ENCODE measurements at regions not wholly inside any gene's neighbourhood (a gene's known extent, or its start where the extent isn't known, plus 50 kb on each side); places are given as distances from the start of the nearest gene placed in this dataset.

- no peak for DNase-seq
- Histone ChIP-seq H3K4me1 (no peaks in the 10 kb centered on the region), H3K27ac (no peak overlapping the region), H3K27me3 (no peaks in the 10 kb centered on the region), H3K9me3 (replicated peaks) (no peaks in the 10 kb centered on the region), H3K36me3 (no peaks in the 10 kb centered on the region), H3K4me3 (no peak overlapping the region)
Measured at GRCh38 chr16:17633181-17633951, 162.6 kb upstream of the XYLT1 start.

- Histone ChIP-seq H3K36me3 (no peaks in the 10 kb centered on the region), H3K9me3 (replicated peaks) (no peaks in the 10 kb centered on the region), H3K4me3 (no peak overlapping the region), H3K27me3 (no peaks in the 10 kb centered on the region), H3K27ac (no peak overlapping the region), H3K4me1 (no peaks in the 10 kb centered on the region)
- DNase-seq: no peak
Measured at GRCh38 chr16:17632667-17633066, 161.9 kb upstream of the XYLT1 start.

GRCh38 chr16:17629936-17630335 lies 159.2 kb upstream of the XYLT1 start:
- DNase-seq: no peak
- no peak overlapping the region for H3K27ac ChIP-seq
- no peaks in the 10 kb centered on the region for H3K36me3 ChIP-seq
- H3K9me3 ChIP-seq (replicated peaks): no peaks in the 10 kb centered on the region
- no peaks in the 10 kb centered on the region for H3K4me1 ChIP-seq
- H3K4me3 ChIP-seq: no peak overlapping the region
- no peaks in the 10 kb centered on the region for H3K27me3 ChIP-seq

- H3K36me3 ChIP-seq: no peaks in the 10 kb centered on the region
- H3K4me3 ChIP-seq: no peak overlapping the region
- no peak overlapping the region for H3K27ac ChIP-seq
- H3K4me1 ChIP-seq: no peaks in the 10 kb centered on the region
- H3K27me3 ChIP-seq: no peaks in the 10 kb centered on the region
- no peak for DNase-seq
- no peaks in the 10 kb centered on the region for H3K9me3 ChIP-seq (replicated peaks)
Measured at GRCh38 chr16:17628983-17629382, 158.2 kb upstream of the XYLT1 start.

- no peaks in the 10 kb centered on the region for H3K9me3 ChIP-seq (replicated peaks)
- no peak for DNase-seq
- H3K4me1 ChIP-seq: no peaks in the 10 kb centered on the region
- H3K4me3 ChIP-seq: no peak overlapping the region
- no peak overlapping the region for H3K27ac ChIP-seq
- no peaks in the 10 kb centered on the region; the same call in 1 of the 2 replicates for H3K27me3 ChIP-seq
- no peaks in the 10 kb centered on the region for H3K36me3 ChIP-seq
Measured at GRCh38 chr16:17622366-17622765, 151.6 kb upstream of the XYLT1 start.

GRCh38 chr16:17619261-17619660 lies 148.5 kb upstream of the XYLT1 start:
- Histone ChIP-seq H3K4me1 (no peaks in the 10 kb centered on the region), H3K27me3 (no peaks in the 10 kb centered on the region; the same call in 1 of the 2 replicates), H3K4me3 (no peak overlapping the region), H3K9me3 (replicated peaks) (no peaks in the 10 kb centered on the region), H3K27ac (no peak overlapping the region), H3K36me3 (no peaks in the 10 kb centered on the region)
- DNase-seq: no peak

GRCh38 chr16:17617021-17617552 lies 146.3 kb upstream of the XYLT1 start:
- no peaks in the 10 kb centered on the region for H3K36me3 ChIP-seq
- no peak overlapping the region for H3K27ac ChIP-seq
- DNase-seq: no peak
- no peaks in the 10 kb centered on the region; the same call in 1 of the 2 replicates for H3K27me3 ChIP-seq
- H3K4me3 ChIP-seq: no peak overlapping the region
- no peaks in the 10 kb centered on the region for H3K4me1 ChIP-seq
- no peaks in the 10 kb centered on the region for H3K9me3 ChIP-seq (replicated peaks)

- no peaks in the 10 kb centered on the region for H3K9me3 ChIP-seq (replicated peaks)
- H3K4me1 ChIP-seq: no peaks in the 10 kb centered on the region
- no peak overlapping the region for H3K27ac ChIP-seq
Measured at GRCh38 chr16:17612336-17612735, 141.6 kb upstream of the XYLT1 start.

GRCh38 chr16:17607609-17608008 lies 136.8 kb upstream of the XYLT1 start:
- Histone ChIP-seq H3K27me3 (peaks cover 3% of the 10 kb centered on the region; the same call in 1 of the 2 replicates), H3K36me3 (no peaks in the 10 kb centered on the region), H3K4me3 (no peak overlapping the region), H3K27ac (no peak overlapping the region), H3K4me1 (no peaks in the 10 kb centered on the region), H3K9me3 (replicated peaks) (no peaks in the 10 kb centered on the region)
- DNase-seq: no peak

More at GRCh38 chr16:17612336-17612735, 141.6 kb upstream of the XYLT1 start:
- no peak for DNase-seq
- Histone ChIP-seq H3K27me3 (peaks cover 3% of the 10 kb centered on the region; the same call in 1 of the 2 replicates), H3K36me3 (no peaks in the 10 kb centered on the region), H3K4me3 (no peak overlapping the region)

- no peak overlapping the region for H3K27ac ChIP-seq
- H3K4me3 ChIP-seq: no peak overlapping the region
- no peak for DNase-seq
- no peaks in the 10 kb centered on the region for H3K9me3 ChIP-seq (replicated peaks)
- H3K36me3 ChIP-seq: no peaks in the 10 kb centered on the region
- H3K4me1 ChIP-seq: no peaks in the 10 kb centered on the region
- H3K27me3 ChIP-seq: peaks cover 3% of the 10 kb centered on the region; the same call in 1 of the 2 replicates
Measured at GRCh38 chr16:17607075-17607509, 136.3 kb upstream of the XYLT1 start.

GRCh38 chr16:17606460-17606859 lies 135.7 kb upstream of the XYLT1 start:
- H3K4me1 ChIP-seq: no peaks in the 10 kb centered on the region
- no peaks in the 10 kb centered on the region for H3K9me3 ChIP-seq (replicated peaks)
- no peak overlapping the region for H3K4me3 ChIP-seq
- no peak for DNase-seq
- H3K27me3 ChIP-seq: peaks cover 3% of the 10 kb centered on the region; the same call in 1 of the 2 replicates
- no peaks in the 10 kb centered on the region for H3K36me3 ChIP-seq
- H3K27ac ChIP-seq: no peak overlapping the region

- H3K4me1 ChIP-seq: no peaks in the 10 kb centered on the region
- peaks cover 3% of the 10 kb centered on the region; the same call in 1 of the 2 replicates for H3K27me3 ChIP-seq
- no peak for DNase-seq
- no peak overlapping the region for H3K4me3 ChIP-seq
- H3K9me3 ChIP-seq (replicated peaks): no peaks in the 10 kb centered on the region
- H3K27ac ChIP-seq: no peak overlapping the region
- no peaks in the 10 kb centered on the region for H3K36me3 ChIP-seq
Measured at GRCh38 chr16:17605784-17606183, 135.0 kb upstream of the XYLT1 start.

- Histone ChIP-seq H3K27me3 (no peaks in the 10 kb centered on the region), H3K27ac (no peak overlapping the region), H3K36me3 (no peaks in the 10 kb centered on the region), H3K4me3 (no peak overlapping the region), H3K9me3 (replicated peaks) (no peaks in the 10 kb centered on the region), H3K4me1 (no peaks in the 10 kb centered on the region)
- no peak for DNase-seq
Measured at GRCh38 chr16:17603626-17604025, 132.9 kb upstream of the XYLT1 start.

GRCh38 chr16:17602678-17603077 lies 131.9 kb upstream of the XYLT1 start:
- DNase-seq: no peak
- Histone ChIP-seq H3K4me1 (no peaks in the 10 kb centered on the region), H3K9me3 (replicated peaks) (no peaks in the 10 kb centered on the region; the same call in 1 of the 2 replicates), H3K4me3 (no peak overlapping the region), H3K27me3 (no peaks in the 10 kb centered on the region), H3K27ac (no peak overlapping the region), H3K36me3 (no peaks in the 10 kb centered on the region)

GRCh38 chr16:17598968-17599367 lies 128.2 kb upstream of the XYLT1 start:
- H3K27ac ChIP-seq: no peak overlapping the region

More at GRCh38 chr16:17598968-17599367, 128.2 kb upstream of the XYLT1 start:
- H3K36me3 ChIP-seq: no peaks in the 10 kb centered on the region
- H3K4me1 ChIP-seq: no peaks in the 10 kb centered on the region
- no peaks in the 10 kb centered on the region for H3K27me3 ChIP-seq
- DNase-seq: no peak
- no peaks in the 10 kb centered on the region; the same call in 1 of the 2 replicates for H3K9me3 ChIP-seq (replicated peaks)
- no peak overlapping the region for H3K4me3 ChIP-seq
